Epithelial cell of proximal tubule (primary cell): ENCODE measurements at regions not wholly inside any gene's neighbourhood (a gene's known extent, or its start where the extent isn't known, plus 50 kb on each side); places are given as distances from the start of the nearest gene placed in this dataset.

Experiments
- DNase-seq: peaks from one replicate; pipeline ENCODE4 v3.0.0-alpha.2; 2011; ENCODE audit warnings: low read depth
- H3K4me3 ChIP-seq: 2 replicates; pipeline ENCODE4 v1.5.1; 2011; ENCODE audit warnings: low read depth, mild to moderate bottlenecking, low read length
- CTCF ChIP-seq: conservative IDR thresholded peaks from 2 replicates; pipeline ENCODE4 v1.5.1; 2012; ENCODE audit warnings: low read depth, mild to moderate bottlenecking, low read length

- TF ChIP-seq CTCF, result no peak
- no peak overlapping the region for H3K4me3 ChIP-seq
- DNase-seq, result no peak
These were observed 291.5 kb downstream of the SOX11 start for GRCh38 chr2:5983511-5984272.

GRCh38 chr2:5984273-5984655 lies 292.1 kb downstream of the SOX11 start:
- no peak for TF ChIP-seq CTCF
- DNase-seq, result no peak
- H3K4me3 ChIP-seq, result no peak overlapping the region

GRCh38 chr2:5984946-5985345 lies 292.8 kb downstream of the SOX11 start:
- H3K4me3 ChIP-seq, result no peak overlapping the region
- DNase-seq, result no peak
- TF ChIP-seq CTCF, result no peak

- TF ChIP-seq CTCF, result no peak
- H3K4me3 ChIP-seq, result no peak overlapping the region
- no peak for DNase-seq
These were observed 293.6 kb downstream of the SOX11 start for GRCh38 chr2:5985536-5986385.

- no peak for TF ChIP-seq CTCF
- DNase-seq, result no peak
These were observed 294.9 kb downstream of the SOX11 start for GRCh38 chr2:5986801-5987787.

GRCh38 chr2:5988120-5988519 lies 295.9 kb downstream of the SOX11 start:
- H3K4me3 ChIP-seq, result no peak overlapping the region
- no peak for DNase-seq
- no peak for TF ChIP-seq CTCF

More at GRCh38 chr2:5986801-5987787, 294.9 kb downstream of the SOX11 start:
- no peak overlapping the region for H3K4me3 ChIP-seq
